WTC11 (cell line): ENCODE measurements at regions not wholly inside any gene's neighbourhood (a gene's known extent, or its start where the extent isn't known, plus 50 kb on each side); places are given as distances from the start of the nearest gene placed in this dataset.

Source experiments
- ATAC-seq: fragments of 200-7000 bp; cut with Tn5 transposase; 2 replicates; pipeline ENCODE4 v1.10.0; 2021; ENCODE audit warnings: mild to moderate bottlenecking, moderate library complexity
- CTCF ChIA-PET: fragments of 300-600 bp; sonication (Branson Sonifier 250); formaldehyde crosslinking; loops from one replicate; lab custom pipeline; 2021; ENCODE audit warnings: antibody characterized with exemption; lab: Charles Lee
- POLR2A ChIA-PET: fragments of 350-600 bp; sonication (Branson Sonifier 250); formaldehyde crosslinking; loops from one replicate; lab custom pipeline; 2021; ENCODE audit warnings: antibody characterized with exemption; lab: Charles Lee
- DNase-seq: peaks from one replicate; pipeline ENCODE4 v3.0.0; 2021; ENCODE audit warnings: low spot score
- H3K27ac Mint-ChIP-seq: 2 replicates; pipeline ENCODE4 v1.8.0; 2021; ENCODE audit warnings: mixed read lengths
- H3K27me3 Mint-ChIP-seq: 2 replicates; pipeline ENCODE4 v1.8.0; 2021; ENCODE audit warnings: low read depth, mild to moderate bottlenecking, moderate library complexity, mixed read lengths
- H3K36me3 Mint-ChIP-seq: 2 replicates; pipeline ENCODE4 v1.8.0; 2021; ENCODE audit warnings: mixed read lengths
- H3K4me1 Mint-ChIP-seq: 2 replicates; pipeline ENCODE4 v1.8.0; 2022; ENCODE audit warnings: mixed read lengths
- H3K4me3 Mint-ChIP-seq: 2 replicates; pipeline ENCODE4 v1.8.0; 2021; ENCODE audit warnings: mild to moderate bottlenecking, moderate library complexity, mixed read lengths
- H3K9me3 Mint-ChIP-seq: 2 replicates; pipeline ENCODE4 v1.8.0; 2021; ENCODE audit warnings: mixed read lengths
- AFF4 ChIP-seq: sonication (generic); formaldehyde crosslinking; IDR thresholded peaks from 2 replicates; pipeline ENCODE4 v1.8.1; 2023; ENCODE audit warnings: mild to moderate bottlenecking, missing genetic modification reagents, borderline replicate concordance
- ETV6 ChIP-seq: sonication (generic); formaldehyde crosslinking; IDR thresholded peaks from 2 replicates; pipeline ENCODE4 v1.8.1; 2022; ENCODE audit warnings: mild to moderate bottlenecking, missing genetic modification reagents
- FOXJ3 ChIP-seq: sonication (generic); formaldehyde crosslinking; IDR thresholded peaks from 2 replicates; pipeline ENCODE4 v1.9.0; 2021; ENCODE audit warnings: missing genetic modification reagents, mild to moderate bottlenecking, borderline replicate concordance
- FOXK1 ChIP-seq: sonication (generic); formaldehyde crosslinking; IDR thresholded peaks from 2 replicates; pipeline ENCODE4 v1.8.0; 2022; ENCODE audit warnings: mild to moderate bottlenecking, moderate library complexity, missing genetic modification reagents
- NFYB ChIP-seq: sonication (generic); formaldehyde crosslinking; conservative IDR thresholded peaks from 2 replicates; pipeline ENCODE4 v1.8.0; 2022; ENCODE audit warnings: low read depth, missing genetic modification reagents
- RELA ChIP-seq: sonication (generic); formaldehyde crosslinking; IDR thresholded peaks from 2 replicates; pipeline ENCODE4 v1.8.1; 2022; ENCODE audit warnings: missing genetic modification reagents, mild to moderate bottlenecking, borderline replicate concordance
- SOX15 ChIP-seq: fragments of 250-450 bp; sonication (Bioruptor Pico); IDR thresholded peaks from 2 replicates; pipeline ENCODE4 v1.9.0; 2021; ENCODE audit warnings: mild to moderate bottlenecking
- TCF7 ChIP-seq: sonication (generic); formaldehyde crosslinking; IDR thresholded peaks from 2 replicates; pipeline ENCODE4 v1.8.0; 2022; ENCODE audit warnings: mild to moderate bottlenecking, low read depth, missing genetic modification reagents, moderate library complexity
- USF2 ChIP-seq: sonication (generic); formaldehyde crosslinking; IDR thresholded peaks from 2 replicates; pipeline ENCODE4 v1.8.1; 2023; ENCODE audit warnings: mild to moderate bottlenecking, missing genetic modification reagents, moderate library complexity
- ZNF396 ChIP-seq: fragments of 250-450 bp; sonication (Bioruptor Pico); IDR thresholded peaks from 2 replicates; pipeline ENCODE4 v1.8.0; 2021; ENCODE audit warnings: mild to moderate bottlenecking, moderate library complexity, borderline replicate concordance
- ZNF416 ChIP-seq: fragments of 250-450 bp; sonication (Bioruptor Pico); IDR thresholded peaks from 2 replicates; pipeline ENCODE4 v1.9.0; 2021; ENCODE audit warnings: mild to moderate bottlenecking, inconsistent platforms
- TF ChIP-seq, protein P1 (sequence below): sonication (generic); formaldehyde crosslinking; IDR thresholded peaks from 2 replicates; pipeline ENCODE4 v1.8.0; 2022; ENCODE audit warnings: mild to moderate bottlenecking, missing genetic modification reagents
- TF ChIP-seq, protein P2 (sequence below): sonication (generic); formaldehyde crosslinking; IDR thresholded peaks from 2 replicates; pipeline ENCODE4 v1.8.0; 2023; ENCODE audit warnings: missing genetic modification reagents, mild to moderate bottlenecking, borderline replicate concordance

- TF ChIP-seq USF2 (CRISPR knock-in tag), result no peak
- no peak for TF ChIP-seq AFF4 (CRISPR knock-in tag)
- no peak for TF ChIP-seq SOX15 (CRISPR knock-in tag)
- TF ChIP-seq RELA (CRISPR knock-in tag), result no peak
Observed at GRCh38 chr7:112571852-112572607, 91.2 kb downstream of the LSMEM1 start (continued).

GRCh38 chr7:112572669-112573301 is 92.0 kb downstream of the LSMEM1 start:
- H3K4me3 Mint-ChIP-seq, result no peak overlapping the region
- peaks cover 14% of the 10 kb centered on the region for H3K4me1 Mint-ChIP-seq
- no peaks in the 10 kb centered on the region for H3K36me3 Mint-ChIP-seq
- DNase-seq (no peak), ATAC-seq (no peak)
- no peak overlapping the region for H3K27ac Mint-ChIP-seq
- H3K27me3 Mint-ChIP-seq, result peaks cover 8% of the 10 kb centered on the region
- CTCF ChIA-PET, result interaction anchor here (0.8 to 1.4 kb wide), 5 partner anchors 9 to 831 kb away, joined by 3 to 5 read pairs (median 3); no protein-coding TSS in a partner anchor
- peaks cover 10% of the 10 kb centered on the region for H3K9me3 Mint-ChIP-seq
- POLR2A ChIA-PET, result no interaction called here
- TF ChIP-seq TCF7 (CRISPR knock-in tag) (no peak), ETV6 (CRISPR knock-in tag) (no peak), FOXK1 (no peak), FOXJ3 (CRISPR knock-in tag) (no peak), ZNF416 (no peak), ZNF396 (no peak), NFYB (CRISPR knock-in tag) (no peak), USF2 (CRISPR knock-in tag) (no peak)
- TF ChIP-seq, protein P1, sequence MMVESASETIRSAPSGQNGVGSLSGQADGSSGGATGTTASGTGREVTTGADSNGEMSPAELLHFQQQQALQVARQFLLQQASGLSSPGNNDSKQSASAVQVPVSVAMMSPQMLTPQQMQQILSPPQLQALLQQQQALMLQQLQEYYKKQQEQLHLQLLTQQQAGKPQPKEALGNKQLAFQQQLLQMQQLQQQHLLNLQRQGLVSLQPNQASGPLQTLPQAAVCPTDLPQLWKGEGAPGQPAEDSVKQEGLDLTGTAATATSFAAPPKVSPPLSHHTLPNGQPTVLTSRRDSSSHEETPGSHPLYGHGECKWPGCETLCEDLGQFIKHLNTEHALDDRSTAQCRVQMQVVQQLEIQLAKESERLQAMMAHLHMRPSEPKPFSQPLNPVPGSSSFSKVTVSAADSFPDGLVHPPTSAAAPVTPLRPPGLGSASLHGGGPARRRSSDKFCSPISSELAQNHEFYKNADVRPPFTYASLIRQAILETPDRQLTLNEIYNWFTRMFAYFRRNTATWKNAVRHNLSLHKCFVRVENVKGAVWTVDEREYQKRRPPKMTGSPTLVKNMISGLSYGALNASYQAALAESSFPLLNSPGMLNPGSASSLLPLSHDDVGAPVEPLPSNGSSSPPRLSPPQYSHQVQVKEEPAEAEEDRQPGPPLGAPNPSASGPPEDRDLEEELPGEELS (CRISPR knock-in tag), result no peak
- TF ChIP-seq, protein P2, sequence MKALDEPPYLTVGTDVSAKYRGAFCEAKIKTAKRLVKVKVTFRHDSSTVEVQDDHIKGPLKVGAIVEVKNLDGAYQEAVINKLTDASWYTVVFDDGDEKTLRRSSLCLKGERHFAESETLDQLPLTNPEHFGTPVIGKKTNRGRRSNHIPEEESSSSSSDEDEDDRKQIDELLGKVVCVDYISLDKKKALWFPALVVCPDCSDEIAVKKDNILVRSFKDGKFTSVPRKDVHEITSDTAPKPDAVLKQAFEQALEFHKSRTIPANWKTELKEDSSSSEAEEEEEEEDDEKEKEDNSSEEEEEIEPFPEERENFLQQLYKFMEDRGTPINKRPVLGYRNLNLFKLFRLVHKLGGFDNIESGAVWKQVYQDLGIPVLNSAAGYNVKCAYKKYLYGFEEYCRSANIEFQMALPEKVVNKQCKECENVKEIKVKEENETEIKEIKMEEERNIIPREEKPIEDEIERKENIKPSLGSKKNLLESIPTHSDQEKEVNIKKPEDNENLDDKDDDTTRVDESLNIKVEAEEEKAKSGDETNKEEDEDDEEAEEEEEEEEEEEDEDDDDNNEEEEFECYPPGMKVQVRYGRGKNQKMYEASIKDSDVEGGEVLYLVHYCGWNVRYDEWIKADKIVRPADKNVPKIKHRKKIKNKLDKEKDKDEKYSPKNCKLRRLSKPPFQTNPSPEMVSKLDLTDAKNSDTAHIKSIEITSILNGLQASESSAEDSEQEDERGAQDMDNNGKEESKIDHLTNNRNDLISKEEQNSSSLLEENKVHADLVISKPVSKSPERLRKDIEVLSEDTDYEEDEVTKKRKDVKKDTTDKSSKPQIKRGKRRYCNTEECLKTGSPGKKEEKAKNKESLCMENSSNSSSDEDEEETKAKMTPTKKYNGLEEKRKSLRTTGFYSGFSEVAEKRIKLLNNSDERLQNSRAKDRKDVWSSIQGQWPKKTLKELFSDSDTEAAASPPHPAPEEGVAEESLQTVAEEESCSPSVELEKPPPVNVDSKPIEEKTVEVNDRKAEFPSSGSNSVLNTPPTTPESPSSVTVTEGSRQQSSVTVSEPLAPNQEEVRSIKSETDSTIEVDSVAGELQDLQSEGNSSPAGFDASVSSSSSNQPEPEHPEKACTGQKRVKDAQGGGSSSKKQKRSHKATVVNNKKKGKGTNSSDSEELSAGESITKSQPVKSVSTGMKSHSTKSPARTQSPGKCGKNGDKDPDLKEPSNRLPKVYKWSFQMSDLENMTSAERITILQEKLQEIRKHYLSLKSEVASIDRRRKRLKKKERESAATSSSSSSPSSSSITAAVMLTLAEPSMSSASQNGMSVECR (CRISPR knock-in tag), result no peak
